A549 (cell line): ENCODE measurements at regions not wholly inside any gene's neighbourhood (a gene's known extent, or its start where the extent isn't known, plus 50 kb on each side); places are given as distances from the start of the nearest gene placed in this dataset.

ENCODE experiments used
- ATAC-seq, 2 experiments: fragments of 200-7000 bp in 1 of 2; fragments of >200 bp in 1 of 2; cut with Nextera tagmentation in 1 of 2; cut with Tn5 transposase in 1 of 2; 3 replicates each; pipeline versions ENCODE4 v1.8.0 to v1.9.1; 2018 to 2020; ENCODE audit warnings: mild to moderate bottlenecking in 1 of 2, moderate library complexity in 1 of 2
- CTCF ChIA-PET: fragments of 300-600 bp; sonication (Branson Sonifier 250); formaldehyde crosslinking; extraction: SDS; loops from one replicate; lab custom pipeline; 2021; ENCODE audit warnings: antibody characterized with exemption, inconsistent platforms; lab: Yijun Ruan, JAX
- POLR2A ChIA-PET: fragments of 350-600 bp; formaldehyde crosslinking; extraction: SDS; loops from one replicate; lab custom pipeline; 2021; ENCODE audit warnings: antibody characterized with exemption, inconsistent platforms; lab: Yijun Ruan, JAX
- DNase-seq, 2 experiments: peaks; one replicate each; pipeline versions ENCODE4 v3.0.0 to v3.0.0-alpha.2; 2011 to 2016; ENCODE audit warnings: low read depth in 1 of 2, low spot score in 1 of 2
- FAIRE-seq: peaks from 2 replicates; lab custom pipeline; 2011; peaks lifted over from hg19 to GRCh38; lab: Jason Lieb, UNC
- H3K27ac ChIP-seq, 2 experiments: fragments of >200 bp; sonication (Bioruptor Twin); formaldehyde crosslinking; 3 replicates each; pipeline ENCODE4 v1.5.1; 2016 to 2017
- H3K4me1 ChIP-seq: fragments of >200 bp; sonication (Bioruptor Twin); formaldehyde crosslinking; 3 replicates; pipeline ENCODE4 v1.6.1; 2016
- H3K4me2 ChIP-seq: fragments of >200 bp; sonication (Bioruptor Twin); formaldehyde crosslinking; 3 replicates; pipeline ENCODE4 v1.6.1; 2016
- H3K4me3 ChIP-seq: fragments of >200 bp; sonication (Bioruptor Twin); formaldehyde crosslinking; 3 replicates; pipeline ENCODE4 v1.5.1; 2016
- H3K9me3 ChIP-seq: fragments of >200 bp; sonication (Bioruptor Twin); formaldehyde crosslinking; 3 replicates; pipeline ENCODE4 v1.6.1; 2016
- CBX2 ChIP-seq: fragments of 200-600 bp; sonication (generic); IDR thresholded peaks from 2 replicates; pipeline ENCODE4 v1.6.1; 2016; ENCODE audit warnings: low read depth, mild to moderate bottlenecking, borderline replicate concordance
- CBX8 ChIP-seq: fragments of 200-600 bp; sonication (generic); IDR thresholded peaks from 2 replicates; pipeline ENCODE4 v1.6.1; 2016
- FOSB ChIP-seq: fragments of 250-450 bp; sonication (Bioruptor Pico); IDR thresholded peaks from 2 replicates; pipeline ENCODE4 v1.5.0; 2020; ENCODE audit warnings: mild to moderate bottlenecking, moderate library complexity
- HMGXB4 ChIP-seq: fragments of 250-450 bp; sonication (Bioruptor Pico); IDR thresholded peaks from 2 replicates; pipeline ENCODE4 v1.5.0; 2021; ENCODE audit warnings: mild to moderate bottlenecking, moderate library complexity, borderline replicate concordance
- JUN ChIP-seq, 2 experiments: fragments of >200 bp; sonication (Bioruptor Twin); formaldehyde crosslinking; IDR thresholded peaks; 2 replicates in 1 of 2; 3 replicates in 1 of 2; pipeline ENCODE4 v1.6.1; 2016 to 2017
- MAX ChIP-seq: IDR thresholded peaks from 2 replicates; pipeline ENCODE4 v1.6.1; 2012
- MAZ ChIP-seq: fragments of 150-350 bp; IDR thresholded peaks from 2 replicates; pipeline ENCODE4 v1.6.1; 2014; ENCODE audit warnings: antibody characterized with exemption, low read depth, low read length, borderline replicate concordance
- RAD21 ChIP-seq, 2 experiments: fragments of >200 bp in 1 of 2; sonication (Bioruptor Twin) in 1 of 2; formaldehyde crosslinking in 1 of 2; IDR thresholded peaks in 1 of 2; conservative IDR thresholded peaks in 1 of 2; 2 replicates in 1 of 2; 3 replicates in 1 of 2; pipeline ENCODE4 v1.6.1; 2012 to 2018; ENCODE audit warnings: inconsistent platforms in 1 of 2
- RNF2 ChIP-seq: fragments of 200-600 bp; sonication (generic); IDR thresholded peaks from 2 replicates; pipeline ENCODE4 v1.6.1; 2016; ENCODE audit warnings: low read depth, mild to moderate bottlenecking, antibody characterized with exemption, moderate library complexity, borderline replicate concordance
- SMC3 ChIP-seq: fragments of >200 bp; sonication (Bioruptor Twin); formaldehyde crosslinking; IDR thresholded peaks from 3 replicates; pipeline ENCODE4 v1.6.1; 2018; ENCODE audit warnings: inconsistent platforms
- TFCP2L1 ChIP-seq: fragments of 250-450 bp; sonication (Bioruptor Pico); IDR thresholded peaks from 2 replicates; pipeline ENCODE4 v1.5.0; 2021; ENCODE audit warnings: mild to moderate bottlenecking
- ZFP36 ChIP-seq: fragments of 450-650 bp; IDR thresholded peaks from 2 replicates; pipeline ENCODE4 v1.6.1; 2014; ENCODE audit warnings: borderline replicate concordance; ENCODE audit not compliant: partially characterized antibody
- WGBS: methylation state at CpG from one replicate; pipeline ENCODE4 v1.1.6; 2017; ENCODE audit errors: missing lambda C conversion rate; 5-methylcytosine and 5-hydroxymethylcytosine counted together
- TF ChIP-seq, protein P1 (sequence below): fragments of >200 bp; sonication (Bioruptor Twin); formaldehyde crosslinking; IDR thresholded peaks from 3 replicates; pipeline ENCODE4 v1.5.1; 2016
- TF ChIP-seq, protein P2 (sequence below): fragments of 150-350 bp; IDR thresholded peaks from 2 replicates; pipeline ENCODE4 v1.6.1; 2014; ENCODE audit warnings: low read depth, mild to moderate bottlenecking, low read length

DNA sequence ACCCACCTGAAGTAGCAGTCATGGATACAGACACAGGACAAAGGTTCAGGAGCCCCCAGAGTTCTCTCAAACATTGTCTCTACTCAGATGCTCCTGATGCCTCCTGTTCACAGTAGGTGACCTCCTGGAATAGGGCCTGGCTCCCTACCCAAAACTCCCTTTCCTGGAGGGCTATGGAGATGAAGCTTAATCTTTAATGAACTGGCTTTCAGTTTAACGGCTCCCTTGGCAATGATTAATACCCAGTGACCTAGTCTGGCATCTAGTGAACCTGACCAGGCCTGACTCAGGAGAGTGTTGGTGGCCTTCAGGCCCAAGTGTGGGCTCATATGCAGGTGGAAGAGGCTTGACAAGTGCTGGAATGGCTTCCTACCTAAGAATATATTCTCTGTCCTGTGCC lies 65.2 kb upstream of the TRABD2B start:
- ChIA-PET CTCF (interaction anchor here (0.9 to 5.6 kb wide), 8 partner anchors 9 to 324 kb away, joined by 3 to 31 read pairs (median 4); partner anchors contain the start of gene TRABD2B), POLR2A (no interaction called here)
- TF ChIP-seq MAZ (no peak), TFCP2L1 (CRISPR knock-in tag) (no peak), HMGXB4 (CRISPR knock-in tag) (no peak), CBX2 (no peak), MAX (no peak), CBX8 (no peak), JUN (IDR thresholded peaks at IDR 0.05) (no peak)
- Histone ChIP-seq H3K4me3 (no peak overlapping the region), H3K9me3 (no peaks in the 10 kb centered on the region), H3K4me1 (no peaks in the 10 kb centered on the region), H3K27ac (no peak overlapping the region), H3K4me2 (no peak overlapping the region)
- FAIRE-seq = no peak
- DNase-seq = no peak
- WGBS = 13% methylated on average over 1 of the region's 1 CpG
- ATAC-seq = no peak

DNA sequence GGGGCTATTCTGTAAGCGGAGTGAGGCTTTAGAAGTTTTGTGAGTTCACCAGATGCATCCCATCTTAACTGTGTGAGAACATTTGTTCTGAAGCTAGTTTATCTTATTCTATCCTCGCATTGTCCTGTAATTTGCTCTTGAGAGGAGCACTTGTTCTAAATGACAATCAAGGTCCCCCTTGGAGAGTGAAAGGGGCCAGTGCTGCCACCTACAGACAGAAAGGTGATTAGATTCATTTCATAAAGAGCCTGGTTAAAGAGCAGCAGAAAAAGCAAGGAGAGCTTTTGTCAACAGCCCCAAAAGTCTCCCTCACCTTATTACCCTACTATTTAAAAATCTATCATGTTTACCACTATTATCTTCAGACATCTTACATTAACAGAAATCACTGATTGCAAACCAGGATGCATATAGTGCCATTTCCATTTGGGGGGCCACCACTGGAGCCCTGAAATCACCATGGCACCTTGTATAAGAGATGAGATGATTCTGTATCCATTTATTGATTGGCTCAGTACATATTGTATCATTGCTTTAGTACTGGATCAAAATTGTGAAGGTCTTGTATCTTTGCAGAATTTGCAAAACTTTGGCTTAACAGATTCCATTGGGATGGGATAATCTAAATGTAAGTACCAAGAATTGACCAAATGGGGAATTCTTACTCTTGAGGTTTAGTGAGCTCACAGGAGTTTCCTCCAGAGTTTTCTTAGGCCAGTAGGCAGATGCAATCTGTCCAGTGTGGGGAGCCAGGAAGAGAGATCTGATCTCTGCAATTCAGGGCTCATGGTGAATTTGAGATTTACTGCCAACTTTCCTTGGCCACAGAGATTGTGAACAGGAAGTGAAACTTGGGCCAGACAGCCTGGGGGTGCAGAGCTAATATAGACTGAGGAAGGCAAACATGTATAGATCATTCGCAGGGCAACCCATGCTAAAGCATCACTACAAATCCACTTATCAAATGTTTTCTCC lies 64.3 kb upstream of the TRABD2B start:
- FAIRE-seq (no peak), ATAC-seq (peak; percentile 54 to 79; a peak in 3 of 6 replicates), DNase-seq (peak; percentile 38 to 41)
- ChIA-PET CTCF (interaction anchor here (0.6 to 5.6 kb wide), 10 partner anchors 8 to 323 kb away, joined by 3 to 31 read pairs (median 4); partner anchors contain the start of gene TRABD2B), POLR2A (no interaction called here)
- Histone ChIP-seq H3K4me1 (no peaks in the 10 kb centered on the region), H3K9me3 (no peaks in the 10 kb centered on the region), H3K4me3 (no peak overlapping the region), H3K4me2 (no peak overlapping the region), H3K27ac (no peak overlapping the region)
- 47% methylated on average over 3 of the region's 3 CpGs for WGBS
- TF ChIP-seq SMC3 = peak; percentile 54
- TF ChIP-seq, protein P1, sequence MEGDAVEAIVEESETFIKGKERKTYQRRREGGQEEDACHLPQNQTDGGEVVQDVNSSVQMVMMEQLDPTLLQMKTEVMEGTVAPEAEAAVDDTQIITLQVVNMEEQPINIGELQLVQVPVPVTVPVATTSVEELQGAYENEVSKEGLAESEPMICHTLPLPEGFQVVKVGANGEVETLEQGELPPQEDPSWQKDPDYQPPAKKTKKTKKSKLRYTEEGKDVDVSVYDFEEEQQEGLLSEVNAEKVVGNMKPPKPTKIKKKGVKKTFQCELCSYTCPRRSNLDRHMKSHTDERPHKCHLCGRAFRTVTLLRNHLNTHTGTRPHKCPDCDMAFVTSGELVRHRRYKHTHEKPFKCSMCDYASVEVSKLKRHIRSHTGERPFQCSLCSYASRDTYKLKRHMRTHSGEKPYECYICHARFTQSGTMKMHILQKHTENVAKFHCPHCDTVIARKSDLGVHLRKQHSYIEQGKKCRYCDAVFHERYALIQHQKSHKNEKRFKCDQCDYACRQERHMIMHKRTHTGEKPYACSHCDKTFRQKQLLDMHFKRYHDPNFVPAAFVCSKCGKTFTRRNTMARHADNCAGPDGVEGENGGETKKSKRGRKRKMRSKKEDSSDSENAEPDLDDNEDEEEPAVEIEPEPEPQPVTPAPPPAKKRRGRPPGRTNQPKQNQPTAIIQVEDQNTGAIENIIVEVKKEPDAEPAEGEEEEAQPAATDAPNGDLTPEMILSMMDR = peak; percentile 50
- peak; percentile 51 to 57; a peak in 4 of 5 replicates for TF ChIP-seq RAD21 (conservative IDR thresholded peaks at IDR 0.05 in 1 of 2, IDR thresholded peaks at IDR 0.05 in 1 of 2)
- no peak for TF ChIP-seq ZFP36
- TF ChIP-seq FOSB (CRISPR knock-in tag) = no peak

GRCh38 chr1:48059289-48059688 lies 62.1 kb upstream of the TRABD2B start:
- Histone ChIP-seq H3K4me1 (no peaks in the 10 kb centered on the region), H3K9me3 (no peaks in the 10 kb centered on the region), H3K4me3 (no peak overlapping the region), H3K27ac (no peak overlapping the region), H3K4me2 (no peak overlapping the region)
- TF ChIP-seq RNF2 = no peak
- TF ChIP-seq, protein P2, sequence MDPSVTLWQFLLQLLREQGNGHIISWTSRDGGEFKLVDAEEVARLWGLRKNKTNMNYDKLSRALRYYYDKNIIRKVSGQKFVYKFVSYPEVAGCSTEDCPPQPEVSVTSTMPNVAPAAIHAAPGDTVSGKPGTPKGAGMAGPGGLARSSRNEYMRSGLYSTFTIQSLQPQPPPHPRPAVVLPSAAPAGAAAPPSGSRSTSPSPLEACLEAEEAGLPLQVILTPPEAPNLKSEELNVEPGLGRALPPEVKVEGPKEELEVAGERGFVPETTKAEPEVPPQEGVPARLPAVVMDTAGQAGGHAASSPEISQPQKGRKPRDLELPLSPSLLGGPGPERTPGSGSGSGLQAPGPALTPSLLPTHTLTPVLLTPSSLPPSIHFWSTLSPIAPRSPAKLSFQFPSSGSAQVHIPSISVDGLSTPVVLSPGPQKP = no peak
- WGBS = 29% methylated on average over 1 of the region's 1 CpG
- ATAC-seq = no peak
- no peak for FAIRE-seq
- CTCF ChIA-PET = interaction anchor here (4.9 to 5.6 kb wide), 2 partner anchors 9 to 61 kb away, joined by 31 read pairs; partner anchors contain the start of gene TRABD2B
- DNase-seq = no peak
- POLR2A ChIA-PET = no interaction called here
